GM12891 (cell line): ENCODE measurements at regions not wholly inside any gene's neighbourhood (a gene's known extent, or its start where the extent isn't known, plus 50 kb on each side); places are given as distances from the start of the nearest gene placed in this dataset.

Experiments
- DNase-seq: peaks from one replicate; pipeline ENCODE4 v3.0.0; 2011; ENCODE audit warnings: low spot score; ENCODE audit not compliant: insufficient read length
- FAIRE-seq: peaks from 2 replicates; lab custom pipeline; 2011; peaks lifted over from hg19 to GRCh38; lab: Jason Lieb, UNC
- PAX5 ChIP-seq: IDR thresholded peaks from 2 replicates; pipeline ENCODE4 v1.6.1; 2011; ENCODE audit warnings: low read length, moderate library complexity, mild to moderate bottlenecking; ENCODE audit not compliant: insufficient read depth, severe bottlenecking
- POLR2A ChIP-seq: IDR thresholded peaks from 2 replicates; pipeline ENCODE4 v1.6.1; 2011; ENCODE audit warnings: low read depth, low read length, control low read depth
- POLR2AphosphoS5 ChIP-seq: IDR thresholded peaks from 2 replicates; pipeline ENCODE4 v1.6.1; 2011; ENCODE audit warnings: low read depth, low read length, control low read depth
- POU2F2 ChIP-seq: IDR thresholded peaks from 2 replicates; pipeline ENCODE4 v1.6.1; 2011; ENCODE audit warnings: low read depth, mild to moderate bottlenecking, control low read depth, low read length, moderate library complexity
- SPI1 ChIP-seq: IDR thresholded peaks from 2 replicates; pipeline ENCODE4 v1.6.1; 2011; ENCODE audit warnings: low read depth, low read length, control low read depth
- TAF1 ChIP-seq: IDR thresholded peaks from 2 replicates; pipeline ENCODE4 v1.6.1; 2011; ENCODE audit warnings: low read depth, low read length, control low read depth

DNA sequence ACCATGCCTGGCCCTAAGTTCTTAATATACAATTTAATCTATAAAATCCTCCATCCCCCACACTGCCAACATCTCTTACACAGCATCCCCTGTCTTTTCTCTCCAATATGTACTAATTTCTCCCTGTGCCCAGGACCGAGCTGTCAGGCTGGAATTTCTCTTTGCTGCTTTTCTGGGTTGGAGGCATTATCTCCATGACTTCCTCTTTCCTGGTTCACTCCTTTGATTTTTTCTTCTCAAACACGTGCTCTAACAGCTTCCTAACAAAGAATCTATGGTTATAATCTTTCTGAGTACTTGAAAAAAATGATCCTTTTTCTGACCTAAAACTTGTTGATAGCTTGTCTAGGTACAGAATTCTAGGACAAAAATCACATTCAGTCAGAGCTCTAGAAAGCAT is 112.8 kb downstream of the C1D start:
- no peak for DNase-seq
- no peak for FAIRE-seq
- TF ChIP-seq POLR2A (no peak), POLR2AphosphoS5 (no peak), PAX5 (no peak), POU2F2 (no peak), TAF1 (no peak), SPI1 (0 out of 2 replicates have a peak, but pooled peaks have one; percentile 1)

DNA sequence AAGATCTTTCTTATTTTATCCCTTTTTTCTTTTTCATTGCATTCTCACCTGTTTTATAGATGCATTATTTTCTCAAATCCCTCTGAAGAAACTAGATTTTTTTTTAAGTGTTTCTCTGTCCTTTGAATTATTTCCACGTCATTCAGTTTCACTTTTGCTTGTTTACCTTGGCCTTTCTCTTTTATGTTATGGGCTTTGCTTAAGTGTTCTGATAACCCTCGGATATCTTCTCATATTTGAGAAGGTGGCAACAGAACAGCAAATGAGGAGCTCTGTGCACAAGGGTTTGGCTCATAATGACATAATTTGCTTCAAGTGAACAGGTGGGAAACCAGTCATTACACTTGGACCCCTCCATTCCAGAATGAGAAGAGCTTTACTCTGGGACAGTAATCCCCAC is 111.9 kb downstream of the C1D start:
- TF ChIP-seq POLR2A (no peak), TAF1 (no peak), POU2F2 (no peak), SPI1 (no peak), POLR2AphosphoS5 (no peak)
- FAIRE-seq (peak; percentile 13), DNase-seq (no peak)

DNA sequence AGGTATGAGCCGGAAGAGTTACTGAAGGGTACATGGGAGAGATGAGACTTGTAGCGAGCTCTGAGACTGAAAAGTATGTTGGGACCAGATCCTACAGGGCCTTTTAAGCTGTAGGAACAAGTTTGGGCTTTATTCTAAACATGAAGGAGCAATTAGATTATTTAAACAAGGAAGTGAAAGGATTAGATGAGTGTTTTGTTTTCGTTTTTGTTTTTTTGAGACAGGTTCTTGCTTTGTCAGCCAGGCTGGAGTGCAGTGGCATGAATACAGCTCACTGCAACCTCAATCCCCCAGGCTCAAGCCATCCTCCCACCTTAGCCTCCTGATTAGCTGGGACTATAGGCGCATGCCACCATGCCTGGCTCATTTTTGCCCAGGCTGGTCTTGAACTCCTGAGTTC is 110.7 kb downstream of the C1D start:
- TF ChIP-seq TAF1 = no peak
- TF ChIP-seq SPI1 = peak; percentile 78
- DNase-seq = no peak
- FAIRE-seq = no peak

DNA sequence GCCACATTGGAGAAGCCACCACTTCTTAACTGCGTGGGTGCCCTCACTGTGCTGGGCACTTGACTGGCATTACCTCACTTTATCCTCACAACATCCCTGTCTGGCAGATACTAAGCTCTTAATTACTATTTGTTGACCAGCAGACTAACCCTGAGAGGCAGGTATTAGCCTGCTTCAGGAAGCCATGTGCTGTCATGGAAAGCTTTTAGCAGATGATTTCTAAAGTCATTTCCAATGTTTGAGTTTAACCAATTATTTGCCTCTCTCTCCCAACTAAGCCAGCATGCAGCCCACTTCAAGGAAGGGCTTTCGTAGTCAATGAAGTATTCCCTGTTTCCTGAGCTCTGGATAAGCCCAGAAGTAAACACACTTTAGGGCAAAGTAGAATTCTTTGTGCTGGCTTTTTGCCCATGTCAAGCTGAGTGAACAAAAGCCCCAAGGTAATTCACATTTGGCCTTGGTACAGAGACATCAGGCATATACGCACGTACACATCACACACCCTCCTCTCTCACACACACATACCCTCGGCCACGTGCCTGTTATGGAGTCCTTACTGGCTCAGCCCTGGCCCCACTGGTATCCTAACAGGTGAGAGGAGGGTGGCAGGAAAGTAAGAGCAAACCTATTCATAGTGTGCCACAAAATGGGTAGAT is 108.6 kb downstream of the C1D start:
- no peak for DNase-seq
- no peak for FAIRE-seq
- TF ChIP-seq PAX5 = no peak
- no peak for TF ChIP-seq POU2F2
- no peak for TF ChIP-seq TAF1
- TF ChIP-seq SPI1 = no peak
- no peak for TF ChIP-seq POLR2A
- no peak for TF ChIP-seq POLR2AphosphoS5

DNA sequence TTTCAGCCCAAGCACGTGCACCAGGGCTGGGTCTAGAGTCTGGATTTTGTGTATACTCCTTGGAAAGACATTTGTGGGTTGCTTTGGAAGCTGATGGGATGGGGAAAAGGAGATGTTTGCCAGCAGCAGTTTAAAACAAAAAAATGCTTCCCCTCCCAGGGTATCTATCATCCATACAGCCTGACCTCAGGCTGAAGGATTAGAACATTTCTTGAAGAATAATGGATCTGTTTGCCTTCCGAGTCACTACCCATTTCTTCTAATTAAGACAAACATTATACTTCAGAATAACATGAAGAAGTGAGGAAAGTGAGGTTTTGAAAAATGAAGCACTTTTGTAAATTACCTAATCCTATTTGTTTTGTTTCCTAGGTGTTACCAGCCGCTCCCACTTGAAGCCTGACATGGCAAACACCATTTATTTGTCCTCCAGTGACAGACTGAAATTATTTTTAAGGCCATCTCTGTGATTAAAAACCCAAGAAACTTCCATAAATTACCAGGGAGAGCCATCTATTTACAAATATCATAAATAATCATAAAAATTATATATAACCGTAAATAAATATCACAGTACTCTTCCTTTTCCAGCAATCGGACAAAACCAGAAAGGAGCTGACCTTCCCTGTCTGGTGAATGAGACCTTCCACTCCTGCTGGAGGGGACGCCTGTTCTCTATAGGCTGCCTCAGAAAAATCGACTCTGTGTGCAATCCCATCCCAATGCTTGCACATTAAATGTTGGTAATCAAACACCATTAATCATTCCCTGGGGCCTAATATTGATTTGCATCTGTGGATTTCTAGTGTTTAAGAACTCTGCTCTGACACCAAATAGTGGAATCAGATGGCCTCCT is 106.8 kb downstream of the C1D start:
- FAIRE-seq (no peak), DNase-seq (no peak)
- TF ChIP-seq POLR2A = no peak
- no peak for TF ChIP-seq SPI1
- no peak for TF ChIP-seq PAX5
- TF ChIP-seq POLR2AphosphoS5 = no peak
- no peak for TF ChIP-seq POU2F2
- TF ChIP-seq TAF1 = no peak

DNA sequence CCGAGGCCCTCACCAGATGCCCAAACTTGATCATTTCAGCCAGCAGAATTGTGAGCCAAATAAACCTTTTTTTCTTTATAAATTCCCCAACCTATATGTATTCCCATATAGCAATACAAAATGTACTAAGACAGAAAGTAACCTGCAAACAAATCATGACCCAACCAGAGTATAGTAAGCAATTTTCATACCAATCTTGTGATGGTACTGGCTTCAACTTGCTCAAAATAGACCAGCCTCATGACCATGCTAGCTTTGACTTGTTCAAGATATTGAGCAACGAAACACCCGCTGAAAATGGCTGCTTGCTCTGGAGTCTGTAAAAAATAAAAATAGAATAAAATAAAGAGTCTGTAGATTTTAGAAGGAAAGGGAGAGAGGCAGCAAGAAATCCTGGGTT is 97.6 kb downstream of the C1D start:
- DNase-seq = no peak
- TF ChIP-seq POU2F2 (no peak), POLR2AphosphoS5 (no peak), POLR2A (no peak), PAX5 (no peak), TAF1 (no peak), SPI1 (no peak)
- FAIRE-seq = no peak

DNA sequence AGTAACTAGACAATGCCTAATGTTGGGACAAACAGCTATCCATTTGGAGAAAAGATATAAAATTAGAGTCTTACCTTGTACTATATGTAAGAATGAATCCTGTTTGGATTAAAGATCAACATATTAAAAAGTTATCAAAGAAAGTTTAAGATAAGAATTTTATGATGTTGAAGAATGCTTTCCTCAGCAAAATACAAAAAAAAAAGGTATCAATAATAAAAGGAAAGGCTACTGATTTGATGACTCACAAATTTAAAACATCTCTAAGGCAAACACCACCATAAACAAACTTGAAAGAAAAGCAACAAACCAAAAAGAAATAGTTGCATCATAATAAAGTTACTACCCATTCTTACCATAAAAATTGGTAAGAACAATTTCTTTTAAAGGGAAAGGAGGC is 92.7 kb downstream of the C1D start:
- no peak for TF ChIP-seq SPI1
- no peak for TF ChIP-seq POLR2A
- no peak for TF ChIP-seq TAF1
- no peak for TF ChIP-seq POU2F2
- no peak for TF ChIP-seq POLR2AphosphoS5
- TF ChIP-seq PAX5 = no peak
- DNase-seq = no peak
- FAIRE-seq = no peak

DNA sequence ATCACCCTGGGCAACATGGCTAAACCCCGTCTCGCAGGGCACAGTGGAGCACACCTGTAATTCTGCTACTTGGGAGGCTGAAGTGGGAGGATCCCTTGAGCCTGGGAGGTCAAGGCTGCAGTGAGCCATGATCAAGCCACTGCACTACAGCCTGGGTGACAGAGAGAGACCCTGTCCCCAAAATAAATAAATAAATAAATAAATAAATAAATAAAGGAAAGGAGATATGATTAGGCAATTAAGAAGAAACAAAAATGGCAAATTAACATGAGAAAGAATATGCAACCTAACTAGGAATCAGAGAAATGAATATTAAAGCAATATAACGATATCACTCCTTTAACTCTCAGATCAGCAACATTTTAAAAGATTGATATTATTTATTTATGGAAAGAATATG is 92.3 kb downstream of the C1D start:
- no peak for FAIRE-seq
- TF ChIP-seq TAF1 (no peak), POU2F2 (no peak), POLR2AphosphoS5 (no peak), POLR2A (no peak), PAX5 (no peak), SPI1 (no peak)
- no peak for DNase-seq

DNA sequence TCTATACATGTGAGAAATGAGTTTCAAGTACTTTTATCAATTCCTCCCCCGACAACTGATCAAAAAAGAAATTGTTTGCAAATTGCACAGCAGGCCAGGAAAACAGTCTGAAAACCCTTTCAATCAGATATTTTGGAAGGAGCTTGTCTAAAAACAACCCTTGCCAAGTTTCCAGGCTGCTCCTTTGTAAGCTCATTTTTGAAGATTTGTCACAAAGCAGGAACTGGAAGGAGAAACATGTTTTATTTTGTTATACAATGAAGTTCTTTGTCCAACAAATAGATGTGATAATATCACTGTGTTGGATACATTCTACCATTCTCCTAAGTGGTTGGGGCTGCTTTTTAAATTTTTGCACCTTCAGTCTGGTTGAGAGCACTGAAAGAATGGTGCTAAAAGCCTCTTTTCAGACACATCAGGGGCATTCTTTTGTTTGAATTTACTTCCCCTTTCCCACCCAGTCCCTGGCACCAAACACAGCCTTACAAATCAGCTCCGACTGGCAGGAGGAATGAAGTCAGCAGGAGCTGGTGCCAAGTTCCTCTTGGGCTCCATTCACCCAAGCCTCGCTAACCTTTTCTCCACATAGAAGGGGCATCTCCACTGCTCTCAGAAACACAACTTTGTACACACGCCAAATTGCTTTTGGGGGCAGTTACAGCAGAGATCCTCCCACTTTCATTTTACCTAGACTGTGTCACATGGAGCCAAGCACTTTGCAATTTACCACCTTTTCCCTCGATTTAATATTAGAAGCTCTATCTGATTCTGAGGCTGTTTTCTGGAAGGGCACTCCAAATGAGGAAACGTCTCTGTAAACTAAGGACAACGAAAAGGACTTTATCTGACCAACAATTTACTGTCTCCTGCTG is 88.0 kb downstream of the C1D start:
- TF ChIP-seq POLR2A (no peak), PAX5 (no peak), POLR2AphosphoS5 (no peak), POU2F2 (no peak), SPI1 (no peak), TAF1 (no peak)
- DNase-seq (no peak), FAIRE-seq (no peak)
